ENCODE measurements at regions not wholly inside any gene's neighbourhood (a gene's known extent, or its start where the extent isn't known, plus 50 kb on each side); places are given as distances from the start of the nearest gene placed in this dataset.

- no peak for TF ChIP-seq POLR2A (IDR thresholded peaks at IDR 0.05; ENCODE audit: low read depth, low read length)
- TF ChIP-seq CTCF (conservative IDR thresholded peaks at IDR 0.05; ENCODE audit: low read depth, low read length): no peak
- no peak for TF ChIP-seq MAFK (IDR thresholded peaks at IDR 0.05; ENCODE audit: low read depth, low read length)
- TF ChIP-seq RCOR1 (IDR thresholded peaks at IDR 0.05; ENCODE audit: insufficient replicate concordance, low read length): no peak
- no peak for TF ChIP-seq NFE2L2 (IDR thresholded peaks at IDR 0.05; ENCODE audit: low read depth, low read length)
- no peak for TF ChIP-seq BHLHE40 (IDR thresholded peaks at IDR 0.05; ENCODE audit: low read depth, low read length)
- no peak for TF ChIP-seq RAD21 (IDR thresholded peaks at IDR 0.05; ENCODE audit: low read length)
- TF ChIP-seq CEBPB (IDR thresholded peaks at IDR 0.05; ENCODE audit: low read depth, low read length): no peak
- no peak for TF ChIP-seq SMC3 (IDR thresholded peaks at IDR 0.05; ENCODE audit: low read depth, low read length)
- no peak for TF ChIP-seq RFX5 (IDR thresholded peaks at IDR 0.05; ENCODE audit: low read depth, low read length)
- no peak for TF ChIP-seq FOS (IDR thresholded peaks at IDR 0.05; ENCODE audit: low read depth, low read length)
- TF ChIP-seq ELK1 (IDR thresholded peaks at IDR 0.05; ENCODE audit: borderline replicate concordance, low read depth, low read length): no peak
- no peak for TF ChIP-seq MXI1 (IDR thresholded peaks at IDR 0.05; ENCODE audit: borderline replicate concordance, low read depth, low read length)
These were observed 477.8 kb upstream of the RGMA start for GRCh38 chr15:93566762-93567161.
